B cell (primary cell): ENCODE measurements at regions not wholly inside any gene's neighbourhood (a gene's known extent, or its start where the extent isn't known, plus 50 kb on each side); places are given as distances from the start of the nearest gene placed in this dataset.
"Not testable (repeated sequence)": the region's sequence is repeated elsewhere in the genome, so short reads cannot be mapped to it uniquely, and the experiment has no call there.

Source experiments
- ATAC-seq: fragments of 200-7000 bp; cut with Tn5 transposase; one replicate; pipeline ENCODE4 v1.10.0; 2021; ENCODE audit warnings: low read depth, mild to moderate bottlenecking, moderate number of reproducible peaks, moderate library complexity
- CTCF ChIA-PET: fragments of 350-600 bp; sonication (Branson Sonifier 250); formaldehyde crosslinking; loops from one replicate; lab custom pipeline; 2021; ENCODE audit warnings: antibody characterized with exemption, inconsistent platforms; lab: Charles Lee
- POLR2A ChIA-PET: fragments of 350-600 bp; sonication (Branson Sonifier 250); formaldehyde crosslinking; loops from one replicate; lab custom pipeline; 2021; ENCODE audit warnings: antibody characterized with exemption; lab: Charles Lee
- DNase-seq: peaks from one replicate; pipeline ENCODE4 v3.0.0; 2013
- H2AFZ ChIP-seq: 2 replicates; pipeline ENCODE4 v1.6.1; 2012; ENCODE audit warnings: mild to moderate bottlenecking, low read depth, low read length; ENCODE audit not compliant: insufficient read depth, poor library complexity, severe bottlenecking
- H3K27ac ChIP-seq, 2 donors: 1 replicate in 1 of 2; 2 replicates in 1 of 2; pipeline ENCODE4 v1.5.1; 2012 to 2013; ENCODE audit warnings: low read length in 2 of 2, mild to moderate bottlenecking in 2 of 2, moderate library complexity in 1 of 2
- H3K27me3 ChIP-seq, 4 experiments: fragments of 200-600 bp in 1 of 4; sonication (generic) in 1 of 4; replicated peaks in 1 of 4; 1 replicate in 2 of 4; 2 replicates in 2 of 4; pipeline versions ENCODE4 v1.6.1 to v1.7.0; 2013 to 2016; ENCODE audit warnings: low read length in 3 of 4, mild to moderate bottlenecking in 2 of 4, mixed read lengths in 1 of 4, moderate library complexity in 1 of 4; ENCODE audit not compliant: insufficient read depth in 4 of 4, control insufficient read depth in 3 of 4; ENCODE audit errors: control extremely low read depth in 1 of 4
- H3K36me3 ChIP-seq, 2 experiments: replicated peaks in 1 of 2; 1 replicate in 1 of 2; 2 replicates in 1 of 2; pipeline versions ENCODE4 v1.6.1 to v1.7.1; 2013; ENCODE audit warnings: low read length in 1 of 2; ENCODE audit not compliant: insufficient read depth in 2 of 2, control insufficient read depth in 1 of 2; ENCODE audit errors: control extremely low read depth in 1 of 2, extremely low read depth in 1 of 2
- H3K4me1 ChIP-seq, 2 donors: fragments of 200-600 bp in 1 of 2; sonication (generic) in 1 of 2; 1 replicate in 1 of 2; 2 replicates in 1 of 2; pipeline versions ENCODE4 v1.5.1 to v1.6.1; 2013 to 2017; ENCODE audit warnings: low read length in 2 of 2; ENCODE audit not compliant: control insufficient read depth in 2 of 2, insufficient read depth in 2 of 2
- H3K4me2 ChIP-seq: replicated peaks from 2 replicates; pipeline ENCODE3; 2012; ENCODE audit warnings: mild to moderate bottlenecking, low read depth, low read length; ENCODE audit not compliant: poor library complexity, severe bottlenecking
- H3K4me3 ChIP-seq, 5 experiments: fragments of 200-600 bp in 1 of 5; sonication (generic) in 1 of 5; 1 replicate in 3 of 5; 2 replicates in 2 of 5; pipeline versions ENCODE4 v1.5.1 to v1.7.0; 2011 to 2016; ENCODE audit warnings: low read length in 4 of 5, mild to moderate bottlenecking in 4 of 5, low read depth in 2 of 5, control low read depth in 1 of 5, moderate library complexity in 1 of 5; ENCODE audit not compliant: insufficient read depth in 1 of 5; ENCODE audit errors: control extremely low read depth in 1 of 5, extremely low read depth in 1 of 5
- H3K79me2 ChIP-seq: fragments of 200-600 bp; sonication (generic); one replicate; pipeline ENCODE4 v1.6.0; 2016; ENCODE audit warnings: low read length; ENCODE audit not compliant: control insufficient read depth, insufficient read depth
- H3K9ac ChIP-seq: fragments of 200-600 bp; sonication (generic); 2 replicates; pipeline ENCODE4 v1.6.1; 2017; ENCODE audit warnings: mild to moderate bottlenecking, low read length, moderate library complexity
- H3K9me3 ChIP-seq, 3 donors: one replicate each; pipeline versions ENCODE4 v1.6.1 to v1.7.1; 2013; ENCODE audit warnings: low read length in 2 of 3; ENCODE audit not compliant: control insufficient read depth in 2 of 3, insufficient read depth in 1 of 3; ENCODE audit errors: control extremely low read depth in 1 of 3
- H4K20me1 ChIP-seq: 2 replicates; pipeline ENCODE4 v1.6.0; 2012; ENCODE audit warnings: mild to moderate bottlenecking, low read length; ENCODE audit not compliant: insufficient read depth, control insufficient read depth, poor library complexity, severe bottlenecking
- H3K27ac Mint-ChIP-seq: one replicate; pipeline ENCODE4 v1.8.0; 2021; ENCODE audit warnings: mixed read lengths
- H3K27me3 Mint-ChIP-seq: one replicate; pipeline ENCODE4 v1.8.0; 2021; ENCODE audit warnings: mixed read lengths
- H3K4me1 Mint-ChIP-seq: one replicate; pipeline ENCODE4 v1.8.0; 2021; ENCODE audit warnings: mixed read lengths
- H3K4me3 Mint-ChIP-seq: one replicate; pipeline ENCODE4 v1.8.0; 2021; ENCODE audit warnings: mixed read lengths
- H3K9me3 Mint-ChIP-seq: one replicate; pipeline ENCODE4 v1.8.0; 2022; ENCODE audit warnings: mixed read lengths; ENCODE audit not compliant: insufficient read depth
- CTCF ChIP-seq: fragments of 200-600 bp; IDR thresholded peaks from one replicate; pipeline ENCODE4 v1.8.0; 2022; ENCODE audit warnings: antibody characterized with exemption, mild to moderate bottlenecking
- EZH2 ChIP-seq: IDR thresholded peaks from 2 replicates; pipeline ENCODE4 v1.6.1; 2012; ENCODE audit warnings: borderline replicate concordance, low read depth, mild to moderate bottlenecking, moderate library complexity, low read length; ENCODE audit not compliant: insufficient read depth, poor library complexity, severe bottlenecking
- WGBS: methylation state at CpG from one replicate; pipeline ENCODE4 v1.1.5; 2013; ENCODE audit warnings: missing lambda C conversion rate; ENCODE audit not compliant: insufficient coverage; 5-methylcytosine and 5-hydroxymethylcytosine counted together
- intact Hi-C: fragments of 100-400 bp; cut with micrococcal nuclease; formaldehyde crosslinking; loops from one replicate; pipeline ENCODE4 v1.10.0; 2022

- H3K4me1 ChIP-seq = no peaks in the 10 kb centered on the region
- H3K27me3 ChIP-seq = no peaks in the 10 kb centered on the region
- ChIA-PET CTCF (no interaction called here), POLR2A (no interaction called here)
- H3K4me2 ChIP-seq = no peak overlapping the region
- H3K27ac ChIP-seq = no peak overlapping the region
- Mint-ChIP-seq H3K9me3 (no peaks in the 10 kb centered on the region), H3K4me3 (no peak overlapping the region), H3K27ac (no peak overlapping the region), H3K4me1 (no peaks in the 10 kb centered on the region), H3K27me3 (no peaks in the 10 kb centered on the region)
- H4K20me1 ChIP-seq = no peaks in the 10 kb centered on the region
- H2AFZ ChIP-seq = no peak overlapping the region
- H3K79me2 ChIP-seq = no peaks in the 10 kb centered on the region
- H3K36me3 ChIP-seq = no peaks in the 10 kb centered on the region
- no peak for DNase-seq
- no peak overlapping the region for H3K4me3 ChIP-seq
- no peak for ATAC-seq
- no peaks in the 10 kb centered on the region for H3K9me3 ChIP-seq
- TF ChIP-seq EZH2 (no peak), CTCF (no peak)
- intact Hi-C loops = no loop called here
- H3K9ac ChIP-seq = no peak overlapping the region
These were observed 408.6 kb upstream of the MIR17HG start for GRCh38 chr13:90938848-90939247.

- Histone ChIP-seq H3K9ac (no peak overlapping the region), H3K4me3 (no peak overlapping the region), H3K9me3 (peaks cover 0 to 12% (median 0%) of the 10 kb centered on the region in 3 donors), H2AFZ (no peak overlapping the region), H3K36me3 (no peaks in the 10 kb centered on the region), H3K4me2 (no peak overlapping the region), H3K27me3 (no peaks in the 10 kb centered on the region), H3K79me2 (no peaks in the 10 kb centered on the region), H4K20me1 (no peaks in the 10 kb centered on the region), H3K27ac (no peak overlapping the region), H3K4me1 (no peaks in the 10 kb centered on the region)
- no peaks in the 10 kb centered on the region for H3K27me3 Mint-ChIP-seq
- ChIA-PET POLR2A (no interaction called here), CTCF (no interaction called here)
- 83% methylated on average over 2 of the region's 4 CpGs for WGBS
- no peak overlapping the region for H3K27ac Mint-ChIP-seq
- H3K9me3 Mint-ChIP-seq = no peaks in the 10 kb centered on the region
- DNase-seq = no peak
- intact Hi-C loops = no loop called here
- no peak for ATAC-seq
- TF ChIP-seq CTCF (no peak), EZH2 (no peak)
- no peaks in the 10 kb centered on the region for H3K4me1 Mint-ChIP-seq
- H3K4me3 Mint-ChIP-seq = no peak overlapping the region
These were observed 403.5 kb upstream of the MIR17HG start for GRCh38 chr13:90943946-90944345.

- H3K4me3 ChIP-seq, H3K27ac ChIP-seq, CTCF ChIA-PET, DNase-seq, H3K27ac Mint-ChIP-seq, POLR2A ChIA-PET, ATAC-seq, H3K4me3 Mint-ChIP-seq, intact Hi-C loops, H3K36me3 ChIP-seq, H3K9me3 Mint-ChIP-seq, H3K4me1 Mint-ChIP-seq, H3K4me1 ChIP-seq, H3K9ac ChIP-seq, H4K20me1 ChIP-seq, H3K79me2 ChIP-seq, H2AFZ ChIP-seq, H3K4me2 ChIP-seq, H3K27me3 ChIP-seq, H3K27me3 Mint-ChIP-seq: not testable (repeated sequence)
- no CpG with 5 or more reads among the region's 3 CpGs for WGBS
- H3K9me3 ChIP-seq = peaks cover 0 to 12% (median 0%) of the 10 kb centered on the region in 3 donors
These were observed 402.3 kb upstream of the MIR17HG start for GRCh38 chr13:90945146-90945545.
